LNCAP (cell line): ENCODE measurements at regions not wholly inside any gene's neighbourhood (a gene's known extent, or its start where the extent isn't known, plus 50 kb on each side); places are given as distances from the start of the nearest gene placed in this dataset.

Source experiments
- CTCF ChIP-seq: fragments of 450-650 bp; IDR thresholded peaks from 2 replicates; pipeline ENCODE4 v1.5.1; 2017; ENCODE audit warnings: mild to moderate bottlenecking

DNA sequence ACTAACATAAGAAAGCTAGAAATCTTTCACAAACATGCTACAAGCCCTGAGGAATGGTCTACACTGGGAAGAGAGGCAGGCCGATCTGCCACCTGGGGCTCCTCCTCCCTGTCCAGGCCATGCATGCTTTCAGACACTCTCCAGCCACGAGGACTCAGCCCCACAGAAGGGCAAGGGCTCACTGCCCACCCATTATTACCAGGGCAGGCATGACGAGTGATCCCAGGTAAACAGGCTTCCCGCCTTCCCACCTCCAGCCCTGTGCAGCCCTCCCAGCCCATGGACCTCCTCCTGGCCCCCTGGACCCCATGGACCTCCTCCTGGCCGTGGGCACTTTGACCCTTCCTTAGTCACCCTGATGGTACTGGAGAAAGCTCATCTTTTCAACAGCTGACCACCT is 75.8 kb upstream of the TEX51 start:
- no peak for TF ChIP-seq CTCF

DNA sequence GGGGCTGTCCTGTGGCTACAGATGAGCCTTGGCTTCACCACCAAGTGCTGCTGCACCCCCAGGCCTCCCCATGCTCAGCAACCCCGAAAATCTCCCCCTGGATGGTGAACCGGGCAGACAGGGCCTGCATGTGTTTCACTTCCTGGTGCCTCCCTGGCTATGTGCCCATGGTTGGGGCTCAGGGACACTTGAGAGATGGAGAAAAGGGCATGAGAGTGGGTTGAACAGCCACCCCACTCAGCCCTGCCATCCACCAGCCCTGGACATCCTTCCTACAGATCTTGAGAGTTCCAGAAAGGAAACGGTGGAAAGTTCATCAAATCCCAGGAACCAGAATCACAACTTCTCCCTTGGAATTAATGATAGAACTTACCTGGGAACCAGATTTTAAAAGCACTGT is 74.7 kb upstream of the TEX51 start:
- no peak for TF ChIP-seq CTCF

DNA sequence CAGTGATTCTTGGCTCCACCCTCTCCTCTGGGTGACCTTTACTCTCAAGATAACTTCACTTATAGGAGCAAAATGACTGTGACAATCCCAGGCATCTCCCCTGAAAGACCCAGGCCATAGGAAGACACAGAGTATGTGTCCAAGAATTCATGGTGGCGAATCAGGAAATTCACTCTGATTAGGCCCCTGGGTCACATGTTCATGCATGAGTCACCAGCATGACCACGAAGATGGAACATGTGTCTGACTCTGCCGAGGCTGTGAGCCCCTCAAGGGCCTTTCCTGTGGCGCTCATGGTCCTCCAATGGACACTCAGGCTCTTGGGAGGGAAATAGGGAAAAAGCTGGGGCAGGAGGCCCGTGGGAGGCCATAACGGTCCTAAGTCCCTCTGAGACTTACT is 74.0 kb upstream of the TEX51 start:
- TF ChIP-seq CTCF = no peak

- no peak for TF ChIP-seq CTCF
Observed at GRCh38 chr2:126825316-126825715, 73.4 kb upstream of the TEX51 start.

DNA sequence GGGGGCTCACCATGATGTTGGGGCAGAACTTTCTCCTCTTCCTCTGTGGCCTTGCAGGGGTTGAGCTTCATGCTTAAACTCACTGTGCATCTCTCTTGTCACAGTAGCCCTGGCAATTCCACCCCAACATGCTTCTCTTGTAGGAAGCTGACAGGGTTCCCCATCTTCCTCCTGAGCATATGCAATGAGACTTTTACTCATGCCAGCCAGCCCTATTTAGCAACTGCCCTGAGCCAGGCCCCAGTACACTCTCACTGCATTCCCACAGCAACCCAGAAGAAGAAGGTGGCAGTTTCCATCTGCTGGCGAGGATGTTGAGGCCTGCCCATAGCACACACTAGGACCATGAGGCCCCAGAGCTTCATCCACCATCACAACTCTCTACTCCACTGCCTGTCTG is 72.2 kb upstream of the TEX51 start:
- no peak for TF ChIP-seq CTCF

DNA sequence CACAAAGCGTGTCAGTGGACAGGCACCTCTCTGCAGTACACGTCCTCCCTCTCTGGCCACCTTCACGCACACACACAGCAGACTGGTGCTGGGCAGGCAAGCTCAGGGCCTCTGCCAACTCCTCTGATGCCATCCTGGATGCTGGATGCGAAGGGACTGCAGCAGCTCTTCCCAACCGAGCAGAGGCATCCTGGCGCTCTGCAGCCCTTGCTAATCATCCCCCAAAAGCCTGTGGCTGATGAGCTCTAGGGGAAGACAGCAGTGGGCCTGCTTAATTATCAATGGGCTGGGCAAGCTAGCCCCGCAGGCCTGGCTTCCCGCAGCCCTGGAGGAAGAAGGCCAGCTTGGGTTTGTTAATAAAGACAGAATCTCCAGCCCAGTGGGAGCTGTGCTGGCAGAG is 71.3 kb upstream of the TEX51 start:
- no peak for TF ChIP-seq CTCF

- no peak for TF ChIP-seq CTCF
Observed at GRCh38 chr2:126828051-126828450, 70.6 kb upstream of the TEX51 start.

- TF ChIP-seq CTCF = no peak
Observed at GRCh38 chr2:126828491-126828890, 70.2 kb upstream of the TEX51 start.
